ENCODE measurements at regions not wholly inside any gene's neighbourhood (a gene's known extent, or its start where the extent isn't known, plus 50 kb on each side); places are given as distances from the start of the nearest gene placed in this dataset.

GRCh38 chr11:71118671-71119250 is 133.6 kb downstream of the SHANK2 start:
- H2BK12ac ChIP-seq (ENCODE audit: low read depth, low read length): no peak overlapping the region
- TF ChIP-seq CHD2 (IDR thresholded peaks at IDR 0.05; ENCODE audit: low read length): no peak
- TF ChIP-seq SRF (IDR thresholded peaks at IDR 0.05; ENCODE audit: low read depth, low read length): no peak
- no peak for TF ChIP-seq KDM1A (IDR thresholded peaks at IDR 0.05; ENCODE audit: borderline replicate concordance, low read length)
- DNase-seq (ENCODE audit: low read depth in 1 of 2, low spot score in 2 of 2) (no peak), FAIRE-seq (no peak)
- POLR2A ChIA-PET (ENCODE audit: partially characterized antibody): no interaction called here
- H2BK5ac ChIP-seq (ENCODE audit: low read depth, low read length): no peak overlapping the region
- no peak overlapping the region for H2BK20ac ChIP-seq (ENCODE audit: low read length)
- H4K20me1 ChIP-seq (replicated peaks in 1 of 2; ENCODE audit: control insufficient read depth in 1 of 2, insufficient read depth in 2 of 2, low read length in 2 of 2): peaks cover 1 to 2% of the 10 kb centered on the region in 2 experiments
- 95% methylated on average over 17 of the region's 20 CpGs; no CpG with 5 or more reads in 1 of the 2 experiments for WGBS, 2 experiments (ENCODE audit: extremely low coverage in 1 of 2, insufficient coverage in 1 of 2, insufficient read length in 1 of 2, insufficient replicate concordance in 2 of 2, low coverage in 1 of 2, low lambda C conversion rate in 2 of 2, missing lambda C conversion rate in 1 of 2)
- H4K5ac ChIP-seq (ENCODE audit: insufficient read length, low read depth, low read length): no peak overlapping the region
- H3K4ac ChIP-seq (replicated peaks; ENCODE audit: insufficient read length, low read depth, low read length): no peak overlapping the region
- H3K4me2 ChIP-seq (ENCODE audit: insufficient read depth in 1 of 2, low read depth in 2 of 2, low read length in 2 of 2): no peak overlapping the region
- H2AFZ ChIP-seq (ENCODE audit: low read length): no peak overlapping the region
- H3K23ac ChIP-seq (ENCODE audit: insufficient read length): no peak overlapping the region
- H3K4me1 ChIP-seq (replicated peaks in 1 of 4; ENCODE audit: control insufficient read depth in 3 of 4, insufficient read depth in 4 of 4, low read length in 3 of 4): peaks cover 0 to 7% (median 4%) of the 10 kb centered on the region in 4 experiments; a peak in 6 of 7 replicates
- no peak overlapping the region; the same call in 1 of the 2 replicates for H4K8ac ChIP-seq (ENCODE audit: extremely low read depth, insufficient read depth, low read length)
- H3K79me2 ChIP-seq (ENCODE audit: control insufficient read depth in 1 of 2, insufficient read depth in 2 of 2, low read length in 2 of 2): peaks cover 0 to 9% of the 10 kb centered on the region in 2 experiments; a peak in 2 of 4 replicates
- H3K9ac ChIP-seq (replicated peaks in 1 of 4; ENCODE audit: extremely low read depth in 1 of 4, low read depth in 3 of 4, low read length in 3 of 4): no peak overlapping the region
- no peak overlapping the region for H2BK120ac ChIP-seq (replicated peaks; ENCODE audit: low read depth, low read length)
- H3K27ac ChIP-seq (ENCODE audit: low read depth, low read length): no peak overlapping the region
- H2AK5ac ChIP-seq (ENCODE audit: low read depth, low read length): 0 out of 2 replicates have a peak overlapping the region, but pooled peaks have one; percentile 75
- no peak overlapping the region for H3K14ac ChIP-seq (ENCODE audit: insufficient read length)
- no peak overlapping the region for H3K4me3 ChIP-seq (ENCODE audit: extremely low read depth in 1 of 4, insufficient read depth in 2 of 4, low read depth in 3 of 4, low read length in 4 of 4)
- peaks cover 1% of the 10 kb centered on the region; the same call in 1 of the 2 replicates for H3K23me2 ChIP-seq (ENCODE audit: low read depth, low read length)
- no peak overlapping the region for H2BK15ac ChIP-seq (ENCODE audit: low read length)
- H4K91ac ChIP-seq (replicated peaks; ENCODE audit: insufficient read length, low read length): no peak overlapping the region
- H3K36me3 ChIP-seq (ENCODE audit: control insufficient read depth in 2 of 4, insufficient read depth in 4 of 4, low read length in 3 of 4): peaks cover 0 to 4% (median 0%) of the 10 kb centered on the region in 4 experiments; a peak in 3 of 8 replicates
- H3K18ac ChIP-seq (ENCODE audit: extremely low read depth, low read length): no peak overlapping the region
- H3K27me3 ChIP-seq (replicated peaks in 1 of 4; ENCODE audit: control insufficient read depth in 3 of 4, extremely low read depth in 1 of 4, insufficient read depth in 3 of 4, low read length in 3 of 4): no peaks in the 10 kb centered on the region
- no peaks in the 10 kb centered on the region for H3K9me3 ChIP-seq (ENCODE audit: insufficient read depth in 2 of 2, low read depth in 1 of 2, low read length in 1 of 2)
- CTCF ChIA-PET (ENCODE audit: partially characterized antibody): no interaction called here
- H3K56ac ChIP-seq (replicated peaks; ENCODE audit: insufficient read length, low read depth, low read length): no peak overlapping the region
- no peaks in the 10 kb centered on the region; the same call in none of the 2 replicates for H3K79me1 ChIP-seq (ENCODE audit: low read depth, low read length)

Data from H1 (cell line).